ENCODE measurements at regions not wholly inside any gene's neighbourhood (a gene's known extent, or its start where the extent isn't known, plus 50 kb on each side); places are given as distances from the start of the nearest gene placed in this dataset.

DNA sequence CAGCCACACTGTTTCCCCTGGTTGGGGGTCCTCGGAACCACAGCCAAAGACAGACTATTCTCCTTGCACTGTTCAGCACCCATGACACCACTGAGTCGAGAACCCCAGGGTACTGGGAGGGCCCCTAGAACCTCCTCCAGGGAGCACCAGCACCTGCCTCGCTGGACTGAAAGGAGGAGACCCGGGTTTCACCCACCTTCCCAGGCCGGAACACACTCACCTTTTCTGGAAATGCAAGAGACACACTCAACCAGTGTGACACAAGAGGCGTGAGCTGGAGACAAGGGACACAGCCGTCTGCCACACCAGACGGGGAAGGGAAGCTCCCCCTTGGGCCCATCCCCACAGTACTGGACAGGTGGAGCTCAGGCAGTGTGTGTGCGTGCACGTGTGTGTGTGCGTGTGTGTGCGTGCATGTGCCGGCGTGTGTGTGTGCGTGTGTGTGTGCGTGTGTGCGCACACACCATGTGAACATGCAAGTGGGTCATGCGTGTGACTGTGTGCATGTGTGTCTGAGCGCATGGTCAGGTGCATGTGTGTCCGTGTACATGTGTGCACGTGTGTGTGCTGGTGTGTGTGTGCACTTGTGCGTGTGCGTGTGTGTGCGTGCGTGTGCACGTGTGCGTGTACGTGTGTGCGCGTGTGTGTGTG, 128.8 kb upstream of the NKX1-1 start:
- no peak overlapping the region for H3K27ac ChIP-seq (replicated peaks)
- DNase-seq (ENCODE audit: low read depth in 1 of 2, low spot score in 1 of 2): no peak
- no peak for TF ChIP-seq CTCF (IDR thresholded peaks at IDR 0.05; ENCODE audit: insufficient read depth, low read length)
- TF ChIP-seq SPI1 (IDR thresholded peaks at IDR 0.05; ENCODE audit: borderline replicate concordance, low read depth): no peak
- TF ChIP-seq REST (IDR thresholded peaks at IDR 0.05; ENCODE audit: insufficient replicate concordance, low read depth): no peak
- TF ChIP-seq POLR2AphosphoS5 (IDR thresholded peaks at IDR 0.05; ENCODE audit: low read depth): no peak
- no peak for TF ChIP-seq GABPA (IDR thresholded peaks at IDR 0.05; ENCODE audit: low read depth)
- H3K4me3 ChIP-seq (replicated peaks; ENCODE audit: insufficient read depth, low read length): no peak overlapping the region
- H3K27me3 ChIP-seq (ENCODE audit: insufficient read depth, poor library complexity, severe bottlenecking): no peaks in the 10 kb centered on the region

GRCh38 chr4:1534095-1534872, 128.0 kb upstream of the NKX1-1 start:
- TF ChIP-seq GABPA (IDR thresholded peaks at IDR 0.05; ENCODE audit: low read depth) (no peak), REST (IDR thresholded peaks at IDR 0.05; ENCODE audit: insufficient replicate concordance, low read depth) (no peak), CTCF (IDR thresholded peaks at IDR 0.05; ENCODE audit: insufficient read depth, low read length) (no peak), POLR2AphosphoS5 (IDR thresholded peaks at IDR 0.05; ENCODE audit: low read depth) (no peak), SPI1 (IDR thresholded peaks at IDR 0.05; ENCODE audit: borderline replicate concordance, low read depth) (no peak)
- Histone ChIP-seq H3K27ac (replicated peaks) (no peak overlapping the region), H3K4me3 (replicated peaks; ENCODE audit: insufficient read depth, low read length) (no peak overlapping the region), H3K27me3 (ENCODE audit: insufficient read depth, poor library complexity, severe bottlenecking) (no peaks in the 10 kb centered on the region)
- DNase-seq (ENCODE audit: low read depth in 1 of 2, low spot score in 1 of 2): no peak

DNA sequence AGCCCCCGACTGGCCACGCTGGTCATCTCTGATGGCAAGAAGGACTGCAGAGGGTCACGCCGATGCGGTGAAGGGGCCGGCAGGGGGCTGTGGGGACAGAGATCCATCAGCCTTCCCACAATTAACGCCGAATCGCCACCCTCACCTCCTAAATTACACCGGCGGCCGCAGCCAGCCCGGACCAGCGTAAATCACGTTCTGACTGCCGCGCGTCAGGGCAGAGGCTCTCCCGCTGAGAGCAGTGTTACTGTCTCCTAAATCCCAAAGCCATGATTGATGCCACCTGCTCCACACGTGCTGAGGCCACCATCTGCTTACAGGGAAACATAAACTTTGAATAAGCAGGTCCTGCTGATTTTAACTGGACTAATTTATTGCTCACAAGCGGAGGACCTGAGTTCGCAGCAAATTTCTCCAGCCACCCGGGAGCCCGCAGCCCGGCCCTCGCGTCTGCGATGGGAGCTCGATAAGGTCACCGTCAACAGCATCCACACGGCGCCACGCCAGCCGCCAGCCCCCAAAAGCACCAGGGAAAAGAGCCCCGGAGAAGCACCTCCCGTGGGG, 127.3 kb upstream of the NKX1-1 start:
- Histone ChIP-seq H3K27me3 (ENCODE audit: insufficient read depth, poor library complexity, severe bottlenecking) (no peaks in the 10 kb centered on the region), H3K4me3 (replicated peaks; ENCODE audit: insufficient read depth, low read length) (no peak overlapping the region), H3K27ac (replicated peaks) (no peak overlapping the region)
- DNase-seq (ENCODE audit: low read depth in 1 of 2, low spot score in 1 of 2): no peak
- TF ChIP-seq GABPA (IDR thresholded peaks at IDR 0.05; ENCODE audit: low read depth): no peak
